ENCODE measurements at regions not wholly inside any gene's neighbourhood (a gene's known extent, or its start where the extent isn't known, plus 50 kb on each side); places are given as distances from the start of the nearest gene placed in this dataset.

DNA sequence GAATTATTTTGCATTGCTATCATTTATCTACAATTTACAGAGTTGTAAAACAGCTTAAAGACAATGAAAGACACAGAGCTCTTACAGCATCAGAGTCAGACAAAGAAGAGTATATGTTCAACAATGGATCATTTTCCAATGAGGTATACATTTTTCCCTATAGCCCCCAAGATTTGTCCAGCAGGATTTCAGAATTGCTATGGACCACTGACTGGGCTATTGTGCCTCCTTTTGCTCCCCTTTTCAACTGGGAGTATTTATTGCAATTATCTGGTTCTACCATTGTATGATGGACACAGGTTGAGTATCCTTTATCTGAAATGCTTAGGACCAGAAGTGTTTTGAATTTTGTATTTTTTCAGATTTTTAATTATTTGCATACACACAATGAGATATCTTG is 62.5 kb upstream of the DNAH14 start:
- Histone ChIP-seq H3K4me3 (no peak overlapping the region), H3K4me1 (no peaks in the 10 kb centered on the region), H3K27ac (no peak overlapping the region), H3K9me3 (peaks cover 9% of the 10 kb centered on the region), H3K4me2 (no peak overlapping the region)
- FAIRE-seq = no peak
- POLR2A ChIA-PET = no interaction called here
- CTCF ChIA-PET = no interaction called here
- DNase-seq (ENCODE audit: low read depth in 1 of 2, low spot score in 1 of 2) = no peak
- TF ChIP-seq ESRRA (IDR thresholded peaks at IDR 0.05; ENCODE audit: borderline replicate concordance, low read length) (no peak), ZSCAN20 (CRISPR knock-in tag; IDR thresholded peaks at IDR 0.05) (no peak), USF2 (IDR thresholded peaks at IDR 0.05) (no peak)
- no peak for ATAC-seq

DNA sequence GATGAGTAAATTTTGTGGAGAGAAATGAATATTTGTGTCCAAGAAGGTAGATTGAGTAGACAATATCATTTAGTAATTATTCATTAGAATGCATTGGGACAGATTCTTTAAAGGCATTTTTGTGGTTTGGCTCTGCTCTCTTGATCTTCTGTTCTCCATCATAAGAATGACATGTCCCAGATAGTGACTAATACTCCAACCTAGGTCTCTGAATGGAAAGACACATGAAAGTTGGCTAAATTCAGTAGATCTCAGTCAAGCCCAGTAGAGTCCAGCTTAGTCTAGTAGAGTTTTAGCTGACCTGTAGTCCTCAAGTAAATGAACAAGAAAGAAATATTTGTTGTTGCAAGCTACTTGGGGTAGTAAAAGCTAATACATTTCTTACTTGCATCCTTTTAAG is 61.8 kb upstream of the DNAH14 start:
- no peak for FAIRE-seq
- H3K9me3 ChIP-seq = peaks cover 9% of the 10 kb centered on the region
- no peak overlapping the region for H3K27ac ChIP-seq
- ATAC-seq = no peak
- TF ChIP-seq NR3C1 (IDR thresholded peaks at IDR 0.05) (no peak), ZSCAN20 (CRISPR knock-in tag; IDR thresholded peaks at IDR 0.05) (no peak), KDM5A (IDR thresholded peaks at IDR 0.05) (no peak), MYC (IDR thresholded peaks at IDR 0.05; ENCODE audit: borderline replicate concordance, low read length) (no peak), RCOR1 (IDR thresholded peaks at IDR 0.05; ENCODE audit: low read depth, low read length) (no peak), TP53 (CRISPR knock-in tag; IDR thresholded peaks at IDR 0.05) (no peak), CBX8 (IDR thresholded peaks at IDR 0.05) (no peak), NFE2L2 (conservative IDR thresholded peaks at IDR 0.05; ENCODE audit: low read length) (no peak), RAD21 (conservative IDR thresholded peaks at IDR 0.05 in 1 of 2, IDR thresholded peaks at IDR 0.05 in 1 of 2) (no peak), USF2 (IDR thresholded peaks at IDR 0.05) (no peak), SMC3 (IDR thresholded peaks at IDR 0.05) (no peak), REST (IDR thresholded peaks at IDR 0.05) (no peak), E2F6 (IDR thresholded peaks at IDR 0.05; ENCODE audit: borderline replicate concordance, low read depth) (no peak), HOXB13 (CRISPR knock-in tag; IDR thresholded peaks at IDR 0.05; ENCODE audit: low read depth) (no peak), MAZ (IDR thresholded peaks at IDR 0.05; ENCODE audit: borderline replicate concordance, low read depth, low read length) (no peak), RNF2 (IDR thresholded peaks at IDR 0.05; ENCODE audit: borderline replicate concordance, low read depth) (no peak), EHMT2 (IDR thresholded peaks at IDR 0.05; ENCODE audit: low read depth) (no peak)
- TF ChIP-seq, protein P1, sequence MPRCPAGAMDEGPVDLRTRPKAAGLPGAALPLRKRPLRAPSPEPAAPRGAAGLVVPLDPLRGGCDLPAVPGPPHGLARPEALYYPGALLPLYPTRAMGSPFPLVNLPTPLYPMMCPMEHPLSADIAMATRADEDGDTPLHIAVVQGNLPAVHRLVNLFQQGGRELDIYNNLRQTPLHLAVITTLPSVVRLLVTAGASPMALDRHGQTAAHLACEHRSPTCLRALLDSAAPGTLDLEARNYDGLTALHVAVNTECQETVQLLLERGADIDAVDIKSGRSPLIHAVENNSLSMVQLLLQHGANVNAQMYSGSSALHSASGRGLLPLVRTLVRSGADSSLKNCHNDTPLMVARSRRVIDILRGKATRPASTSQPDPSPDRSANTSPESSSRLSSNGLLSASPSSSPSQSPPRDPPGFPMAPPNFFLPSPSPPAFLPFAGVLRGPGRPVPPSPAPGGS (IDR thresholded peaks at IDR 0.05) = no peak
- TF ChIP-seq, protein P2, sequence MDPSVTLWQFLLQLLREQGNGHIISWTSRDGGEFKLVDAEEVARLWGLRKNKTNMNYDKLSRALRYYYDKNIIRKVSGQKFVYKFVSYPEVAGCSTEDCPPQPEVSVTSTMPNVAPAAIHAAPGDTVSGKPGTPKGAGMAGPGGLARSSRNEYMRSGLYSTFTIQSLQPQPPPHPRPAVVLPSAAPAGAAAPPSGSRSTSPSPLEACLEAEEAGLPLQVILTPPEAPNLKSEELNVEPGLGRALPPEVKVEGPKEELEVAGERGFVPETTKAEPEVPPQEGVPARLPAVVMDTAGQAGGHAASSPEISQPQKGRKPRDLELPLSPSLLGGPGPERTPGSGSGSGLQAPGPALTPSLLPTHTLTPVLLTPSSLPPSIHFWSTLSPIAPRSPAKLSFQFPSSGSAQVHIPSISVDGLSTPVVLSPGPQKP (IDR thresholded peaks at IDR 0.05; ENCODE audit: low read depth, low read length) = no peak
- no peaks in the 10 kb centered on the region for H3K4me1 ChIP-seq
- H3K4me2 ChIP-seq = no peak overlapping the region
- ChIA-PET CTCF (no interaction called here), POLR2A (no interaction called here)
- H3K4me3 ChIP-seq = no peak overlapping the region
- DNase-seq (ENCODE audit: low read depth in 1 of 2, low spot score in 1 of 2) = no peak
